OCI-LY1 (cell line): ENCODE measurements at regions not wholly inside any gene's neighbourhood (a gene's known extent, or its start where the extent isn't known, plus 50 kb on each side); places are given as distances from the start of the nearest gene placed in this dataset.

ENCODE experiments used
- H2AFZ ChIP-seq: fragments of 200-600 bp; sonication (generic), shearing (Covaris generic); 2 replicates; pipeline ENCODE4 v1.6.0; 2014; ENCODE audit warnings: antibody characterized with exemption, mild to moderate bottlenecking, low read length
- H3F3A ChIP-seq: fragments of 200-600 bp; sonication (generic), shearing (Covaris generic); 2 replicates; pipeline ENCODE4 v1.6.0; 2014; ENCODE audit warnings: mild to moderate bottlenecking, antibody characterized with exemption, low read length, moderate library complexity; ENCODE audit not compliant: insufficient read depth
- H3K27ac ChIP-seq: fragments of 200-600 bp; sonication (generic); 2 replicates; pipeline ENCODE4 v1.5.1; 2014; ENCODE audit warnings: low read length, mixed run types, mild to moderate bottlenecking, low read depth; ENCODE audit not compliant: poor library complexity, severe bottlenecking
- H3K27me3 ChIP-seq: fragments of 200-600 bp; sonication (generic); 2 replicates; pipeline ENCODE4 v1.6.0; 2014; ENCODE audit warnings: antibody characterized with exemption, mild to moderate bottlenecking, low read length, moderate library complexity; ENCODE audit not compliant: insufficient read depth
- H3K36me3 ChIP-seq: fragments of 200-600 bp; sonication (generic); 2 replicates; pipeline ENCODE4 v1.6.1; 2014; ENCODE audit warnings: mild to moderate bottlenecking, antibody characterized with exemption, low read length, moderate library complexity, mixed read lengths; ENCODE audit not compliant: insufficient read depth
- H3K4me1 ChIP-seq: fragments of 200-600 bp; sonication (generic); 2 replicates; pipeline ENCODE4 v1.5.1; 2014; ENCODE audit warnings: mild to moderate bottlenecking, low read length, moderate library complexity; ENCODE audit not compliant: insufficient read depth, severe bottlenecking
- H3K4me2 ChIP-seq: fragments of 200-600 bp; sonication (generic), shearing (Covaris generic); 2 replicates; pipeline ENCODE4 v1.6.1; 2014; ENCODE audit warnings: low read length
- H3K4me3 ChIP-seq: fragments of 200-600 bp; sonication (generic); 2 replicates; pipeline ENCODE4 v1.5.1; 2014; ENCODE audit warnings: low read length, low read depth, mild to moderate bottlenecking, mixed read lengths; ENCODE audit not compliant: poor library complexity, severe bottlenecking
- H3K79me2 ChIP-seq: fragments of 200-600 bp; shearing (Covaris generic); 2 replicates; pipeline ENCODE4 v1.6.1; 2016; ENCODE audit warnings: mixed run types, low read length, mixed read lengths; ENCODE audit not compliant: insufficient read depth
- H3K9ac ChIP-seq: fragments of 200-600 bp; sonication (generic), shearing (Covaris generic); 2 replicates; pipeline ENCODE4 v1.6.1; 2014; ENCODE audit warnings: mild to moderate bottlenecking, low read length, mixed read lengths
- H3K9me2 ChIP-seq: fragments of 200-600 bp; sonication (generic), shearing (Covaris generic); 2 replicates; pipeline ENCODE4 v1.6.1; 2014; ENCODE audit warnings: low read depth, mild to moderate bottlenecking, low read length, mixed read lengths
- H3K9me3 ChIP-seq: fragments of 200-600 bp; shearing (Covaris generic); 2 replicates; pipeline ENCODE4 v1.6.1; 2014; ENCODE audit warnings: low read length, mixed read lengths
- H4K20me1 ChIP-seq: fragments of 200-600 bp; sonication (generic), shearing (Covaris generic); 2 replicates; pipeline ENCODE4 v1.6.0; 2016; ENCODE audit warnings: mild to moderate bottlenecking, low read length; ENCODE audit not compliant: insufficient read depth
- EZH2 ChIP-seq: fragments of 200-600 bp; sonication (generic), shearing (Covaris generic); IDR thresholded peaks from 2 replicates; pipeline ENCODE4 v1.8.0; 2017; ENCODE audit warnings: borderline replicate concordance, mixed run types, mild to moderate bottlenecking, antibody characterized with exemption, low read length, moderate library complexity, mixed read lengths
- TF ChIP-seq, protein P1 (sequence below): fragments of 200-600 bp; sonication (generic), shearing (Covaris generic); IDR thresholded peaks from 2 replicates; pipeline ENCODE4 v1.5.1; 2017; ENCODE audit warnings: mild to moderate bottlenecking, antibody characterized with exemption, low read length, moderate library complexity, mixed read lengths

DNA sequence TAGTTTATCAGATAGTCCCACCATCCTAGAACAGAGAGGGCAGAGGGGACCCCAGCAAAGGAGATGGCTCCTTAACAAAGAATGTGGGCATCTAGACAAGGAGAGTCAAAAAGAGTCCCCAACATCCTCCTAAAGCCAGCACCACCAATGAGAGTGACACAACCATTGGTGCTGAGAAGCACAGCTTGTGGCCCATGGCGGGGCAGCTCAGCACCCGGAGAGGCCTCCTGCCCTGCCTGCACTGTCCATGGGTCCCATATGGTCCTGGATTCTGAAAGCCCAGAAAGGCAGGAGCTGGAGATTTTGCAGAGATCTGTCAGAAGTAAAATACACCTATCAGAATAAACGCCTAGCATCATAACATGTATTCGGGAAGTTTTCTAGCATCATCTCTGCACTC lies 311.8 kb upstream of the ZNF32 start:
- H3K4me3 ChIP-seq = no peak overlapping the region
- no peaks in the 10 kb centered on the region for H3F3A ChIP-seq
- H3K36me3 ChIP-seq = no peaks in the 10 kb centered on the region
- no peak overlapping the region for H3K27ac ChIP-seq
- no peaks in the 10 kb centered on the region for H3K9me3 ChIP-seq
- H3K4me1 ChIP-seq = no peaks in the 10 kb centered on the region
- no peak overlapping the region for H3K4me2 ChIP-seq
- H3K79me2 ChIP-seq = no peaks in the 10 kb centered on the region
- H3K9me2 ChIP-seq = no peaks in the 10 kb centered on the region
- H2AFZ ChIP-seq = no peak overlapping the region
- H3K9ac ChIP-seq = no peak overlapping the region
- no peaks in the 10 kb centered on the region for H3K27me3 ChIP-seq
- TF ChIP-seq, protein P1, sequence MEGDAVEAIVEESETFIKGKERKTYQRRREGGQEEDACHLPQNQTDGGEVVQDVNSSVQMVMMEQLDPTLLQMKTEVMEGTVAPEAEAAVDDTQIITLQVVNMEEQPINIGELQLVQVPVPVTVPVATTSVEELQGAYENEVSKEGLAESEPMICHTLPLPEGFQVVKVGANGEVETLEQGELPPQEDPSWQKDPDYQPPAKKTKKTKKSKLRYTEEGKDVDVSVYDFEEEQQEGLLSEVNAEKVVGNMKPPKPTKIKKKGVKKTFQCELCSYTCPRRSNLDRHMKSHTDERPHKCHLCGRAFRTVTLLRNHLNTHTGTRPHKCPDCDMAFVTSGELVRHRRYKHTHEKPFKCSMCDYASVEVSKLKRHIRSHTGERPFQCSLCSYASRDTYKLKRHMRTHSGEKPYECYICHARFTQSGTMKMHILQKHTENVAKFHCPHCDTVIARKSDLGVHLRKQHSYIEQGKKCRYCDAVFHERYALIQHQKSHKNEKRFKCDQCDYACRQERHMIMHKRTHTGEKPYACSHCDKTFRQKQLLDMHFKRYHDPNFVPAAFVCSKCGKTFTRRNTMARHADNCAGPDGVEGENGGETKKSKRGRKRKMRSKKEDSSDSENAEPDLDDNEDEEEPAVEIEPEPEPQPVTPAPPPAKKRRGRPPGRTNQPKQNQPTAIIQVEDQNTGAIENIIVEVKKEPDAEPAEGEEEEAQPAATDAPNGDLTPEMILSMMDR = no peak
- TF ChIP-seq EZH2 = no peak
- H4K20me1 ChIP-seq = no peaks in the 10 kb centered on the region

- Histone ChIP-seq H3K4me2 (no peak overlapping the region), H3F3A (no peaks in the 10 kb centered on the region), H4K20me1 (no peaks in the 10 kb centered on the region), H3K79me2 (no peaks in the 10 kb centered on the region), H2AFZ (no peak overlapping the region), H3K27ac (no peak overlapping the region), H3K9ac (no peak overlapping the region), H3K27me3 (no peaks in the 10 kb centered on the region), H3K36me3 (no peaks in the 10 kb centered on the region), H3K4me1 (no peaks in the 10 kb centered on the region), H3K4me3 (no peak overlapping the region), H3K9me3 (no peaks in the 10 kb centered on the region), H3K9me2 (no peaks in the 10 kb centered on the region)
- TF ChIP-seq, protein P1 = no peak
- no peak for TF ChIP-seq EZH2
Measured at GRCh38 chr10:43960135-43960415, 311.4 kb upstream of the ZNF32 start.

DNA sequence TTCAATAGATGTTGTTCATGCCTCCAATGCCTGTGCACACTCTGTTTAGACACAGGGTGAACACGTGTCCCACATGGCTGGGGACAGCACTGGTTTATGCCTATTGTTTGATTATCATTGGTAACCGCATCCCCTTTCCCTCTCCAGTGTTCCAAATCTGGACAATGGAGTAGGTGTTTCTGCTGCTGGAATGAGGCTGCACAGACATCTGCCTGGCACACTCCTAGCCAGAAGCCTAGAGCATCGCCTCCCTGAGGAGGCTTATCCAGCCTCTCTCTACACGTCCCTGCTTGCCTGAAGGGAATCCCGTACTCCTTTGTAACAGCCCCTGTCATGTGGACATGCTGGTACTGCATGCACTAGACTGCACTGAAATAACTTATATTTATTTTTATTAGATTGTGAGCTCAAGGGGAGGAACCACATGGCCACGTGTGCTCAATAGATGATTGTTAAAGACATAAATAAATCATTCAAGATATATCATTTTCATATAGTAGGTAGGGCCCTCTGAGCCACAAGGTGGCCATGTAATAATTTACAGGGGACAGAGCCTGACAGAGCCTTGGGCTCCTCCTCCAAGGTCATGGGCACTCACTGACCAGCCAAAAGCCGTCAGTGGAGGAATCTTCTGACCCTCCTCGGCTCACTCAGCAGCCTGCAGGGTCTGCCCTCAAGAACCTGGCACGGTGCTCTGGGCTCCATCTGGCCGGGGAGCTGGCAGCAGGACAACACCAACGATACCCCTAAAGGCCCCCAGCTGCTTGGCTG lies 310.9 kb upstream of the ZNF32 start:
- TF ChIP-seq, protein P1 = no peak
- no peak for TF ChIP-seq EZH2

More for the DNA sequence above, 310.9 kb upstream of the ZNF32 start:
- Histone ChIP-seq H3K4me2 (no peak overlapping the region), H3K27ac (no peak overlapping the region), H3K4me3 (no peak overlapping the region), H3K9ac (no peak overlapping the region), H3K36me3 (no peaks in the 10 kb centered on the region), H3K9me3 (no peaks in the 10 kb centered on the region), H2AFZ (no peak overlapping the region), H3K9me2 (no peaks in the 10 kb centered on the region), H3K4me1 (no peaks in the 10 kb centered on the region), H3F3A (no peaks in the 10 kb centered on the region), H3K79me2 (no peaks in the 10 kb centered on the region), H3K27me3 (no peaks in the 10 kb centered on the region), H4K20me1 (no peaks in the 10 kb centered on the region)
